ENCODE measurements at regions not wholly inside any gene's neighbourhood (a gene's known extent, or its start where the extent isn't known, plus 50 kb on each side); places are given as distances from the start of the nearest gene placed in this dataset.
"Not testable (repeated sequence)": the region's sequence is repeated elsewhere in the genome, so short reads cannot be mapped to it uniquely, and the experiment has no call there.

DNA sequence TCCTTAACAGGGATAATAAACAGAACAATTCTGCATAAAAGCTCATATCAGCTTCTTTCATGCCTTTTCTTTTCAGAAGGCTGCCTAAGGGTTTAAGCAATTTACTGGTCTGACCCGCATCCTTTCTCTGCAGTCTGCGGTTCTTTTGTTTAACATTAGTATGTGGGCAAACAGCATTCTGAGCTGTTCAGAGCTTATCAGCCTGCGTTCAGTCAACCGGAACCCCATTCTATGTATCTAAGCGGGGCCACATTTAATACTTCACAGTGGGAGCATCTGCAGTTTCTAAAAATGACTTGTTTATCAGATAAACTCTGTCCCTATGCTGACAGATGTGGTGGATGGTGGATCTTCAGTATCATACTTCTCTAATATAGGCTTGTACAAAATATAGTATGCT, 758.9 kb upstream of the MMS22L start:
- DNase-seq: peak; percentile 43

DNA sequence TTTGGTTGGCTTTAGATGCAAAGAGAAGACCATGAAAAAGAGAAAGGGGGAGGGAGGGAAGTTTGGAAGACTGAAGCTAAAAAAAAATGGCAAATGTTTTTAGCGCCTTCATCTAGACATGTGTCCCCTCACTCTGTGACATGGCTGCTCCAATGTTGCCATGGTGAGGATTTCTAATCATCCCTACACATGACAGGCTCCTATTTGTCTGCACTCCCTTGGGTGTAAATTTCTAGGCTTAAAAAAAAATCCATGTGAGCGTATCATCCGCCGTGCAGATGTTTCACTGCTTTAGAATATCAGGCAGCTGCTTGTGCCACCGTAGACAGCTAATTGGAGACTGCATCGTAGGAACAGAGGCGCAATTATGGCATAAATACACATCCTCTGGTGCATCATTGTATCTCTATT, 761.1 kb upstream of the MMS22L start:
- peak; percentile 76 for DNase-seq

DNA sequence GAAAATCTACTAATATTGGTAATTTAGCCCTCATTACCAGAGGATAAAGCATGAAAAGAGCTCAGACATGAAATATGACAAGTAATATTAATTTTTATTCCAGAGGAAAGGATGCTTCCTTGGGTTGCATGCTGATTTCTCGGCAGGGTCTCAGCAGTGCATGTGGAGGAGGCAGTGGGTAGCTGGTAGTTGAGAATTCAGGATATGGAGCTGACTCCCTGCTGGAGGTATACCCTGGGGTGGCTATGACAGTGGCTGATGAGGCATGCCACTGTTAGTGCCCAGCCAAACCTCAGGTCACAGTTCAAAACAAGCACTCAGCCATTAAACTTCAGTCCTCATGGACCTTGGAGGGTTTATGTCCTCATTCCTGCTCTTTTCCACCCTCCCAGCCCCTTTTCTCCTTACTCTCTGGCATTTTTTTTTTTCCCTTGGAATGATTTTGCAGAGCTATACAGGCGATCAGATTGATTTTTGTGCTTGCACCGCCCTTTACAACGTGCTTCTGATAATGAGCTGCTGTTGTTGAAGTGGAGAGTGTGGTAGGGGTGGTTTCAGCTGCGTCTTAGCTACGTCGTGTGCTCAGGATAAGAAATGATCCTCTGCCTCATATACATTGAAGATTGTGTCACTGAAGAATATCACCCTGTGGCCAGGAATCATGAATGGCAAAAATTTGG, 761.9 kb upstream of the MMS22L start:
- DNase-seq: no peak

DNA sequence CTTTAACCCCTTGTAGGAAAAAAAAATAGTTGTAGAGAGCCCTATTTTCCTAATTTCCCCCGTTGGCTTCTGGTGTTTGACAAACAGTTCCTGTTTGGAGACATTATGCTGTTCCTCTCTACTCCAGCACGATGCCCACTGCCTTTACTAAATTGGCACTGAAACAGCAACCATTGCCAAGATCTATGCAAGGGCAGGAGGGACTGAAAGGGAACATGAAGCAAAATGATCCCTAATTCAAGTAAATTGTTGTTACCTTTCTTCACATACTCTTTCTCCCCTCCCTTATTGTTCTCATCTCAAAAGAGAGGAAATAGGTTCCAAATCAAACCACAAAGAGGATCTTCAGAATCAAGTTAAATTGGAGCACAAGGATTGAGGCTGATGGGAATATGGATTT, 764.1 kb upstream of the MMS22L start:
- DNase-seq: no peak

DNA sequence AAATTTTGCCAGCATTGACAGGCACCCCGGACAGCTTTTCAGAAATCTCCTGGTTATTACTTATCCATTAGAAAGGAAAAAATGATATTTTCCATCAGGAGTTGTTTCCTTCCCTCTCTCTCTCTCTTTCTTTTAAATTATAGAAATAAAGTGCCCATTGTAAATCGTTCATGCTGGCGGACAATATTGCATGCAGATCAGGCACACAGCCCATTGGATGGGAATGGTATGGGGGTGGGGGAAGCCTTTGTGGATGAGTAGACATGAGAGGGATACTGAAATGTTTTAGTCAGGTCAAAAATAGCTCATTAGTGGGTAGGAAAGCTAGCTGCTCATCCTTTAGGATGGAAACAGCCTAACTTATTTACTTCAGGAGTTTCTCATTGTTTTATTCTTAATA, 764.9 kb upstream of the MMS22L start:
- DNase-seq: no peak

DNA sequence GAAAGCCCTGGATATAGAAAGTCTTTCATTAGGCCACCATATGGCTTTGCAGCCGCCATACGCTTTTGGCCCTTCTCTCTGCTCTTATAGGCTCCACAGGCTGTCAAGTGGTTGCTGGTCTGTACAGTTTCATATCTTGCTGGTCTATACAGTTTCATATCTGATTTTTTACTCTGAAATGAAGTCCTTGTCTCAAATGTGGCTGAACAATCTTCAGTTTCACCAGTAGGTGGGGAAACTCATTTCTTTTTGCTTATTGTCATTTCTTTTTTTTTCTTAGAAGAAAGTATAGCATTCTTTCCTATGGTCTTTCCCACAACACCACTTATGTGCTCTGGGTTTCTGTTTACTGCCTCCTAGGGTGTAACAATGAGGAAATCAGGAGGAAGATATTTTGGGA, 771.4 kb upstream of the MMS22L start:
- no peak for DNase-seq

DNA sequence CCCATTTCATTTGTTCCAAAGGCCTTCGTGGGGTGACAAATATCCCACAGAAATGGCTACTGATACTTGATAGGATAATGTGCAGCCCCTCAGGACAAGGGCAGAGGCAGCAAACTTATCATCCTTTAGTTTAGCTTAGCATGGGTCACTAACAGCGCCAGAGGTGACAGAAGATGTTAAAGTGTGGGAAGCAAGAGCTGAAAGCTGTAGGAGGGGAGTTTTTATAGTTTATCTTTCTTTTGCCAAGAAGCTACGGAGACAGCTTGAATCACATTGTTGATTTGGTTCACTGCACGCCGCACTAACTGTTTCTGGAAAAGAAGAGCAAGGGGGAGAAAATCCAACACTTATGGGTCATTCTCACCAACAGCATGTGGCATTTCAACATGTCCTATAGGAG, 773.9 kb upstream of the MMS22L start:
- DNase-seq: no peak

DNA sequence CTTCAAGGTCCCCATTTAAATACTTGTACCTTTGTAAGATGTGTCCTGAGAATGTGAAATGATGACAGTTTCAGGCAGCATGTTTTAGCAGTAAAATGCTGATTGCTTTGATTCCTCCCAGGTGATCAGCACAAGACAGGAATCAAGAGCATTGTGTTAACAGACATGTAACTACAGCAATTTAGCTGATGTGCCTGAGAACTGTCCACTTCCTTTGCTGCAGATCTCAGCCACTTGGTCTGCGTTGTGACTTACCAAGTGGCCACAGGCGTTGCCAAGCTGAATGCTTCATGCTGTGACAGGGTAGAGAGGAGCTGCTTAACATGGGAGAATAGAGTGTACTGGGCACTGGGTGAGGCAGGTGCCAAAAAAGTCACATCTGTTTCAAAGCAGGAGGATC, 767.0 kb upstream of the POU3F2 start:
- no peak for DNase-seq

DNA sequence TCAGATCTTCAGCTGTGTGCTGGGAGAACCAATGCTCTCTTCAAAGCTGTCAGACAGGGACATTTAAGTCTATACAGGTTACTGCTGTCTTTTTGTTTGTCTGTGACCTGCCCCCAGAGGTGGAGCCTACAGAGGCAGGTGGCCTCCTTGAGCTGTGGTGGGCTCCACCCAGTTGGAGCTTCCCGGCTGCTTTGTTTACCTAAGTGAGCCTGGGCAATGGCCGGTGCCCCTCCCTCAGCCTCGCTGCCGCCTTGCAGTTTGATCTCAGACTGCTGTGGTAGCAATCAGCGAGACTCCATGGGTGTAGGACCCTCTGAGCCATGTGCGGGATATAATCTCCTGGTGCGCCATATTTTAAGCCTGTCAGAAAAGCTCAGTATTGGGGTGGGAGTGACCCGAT, 745.8 kb upstream of the POU3F2 start:
- DNase-seq: not testable (repeated sequence)

DNA sequence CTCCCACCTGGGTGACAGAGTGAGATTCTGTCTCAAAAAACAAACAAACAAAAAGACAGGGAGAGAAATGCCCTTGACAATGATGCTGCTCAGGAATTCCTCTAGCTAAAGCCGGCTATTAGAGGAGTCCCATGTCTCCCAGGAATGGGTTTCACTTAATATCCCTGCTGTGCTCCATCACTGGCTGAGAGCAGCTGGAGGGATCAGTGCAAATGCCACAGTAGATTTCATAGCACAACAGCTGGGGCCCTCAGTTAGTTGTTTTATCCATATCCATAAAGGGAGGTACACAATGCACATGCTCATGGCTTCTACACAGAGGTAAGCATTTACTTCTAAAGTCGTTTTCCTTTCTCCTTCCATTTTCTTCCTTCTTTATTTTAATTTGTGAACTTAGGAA, 742.0 kb upstream of the POU3F2 start:
- no peak for DNase-seq

DNA sequence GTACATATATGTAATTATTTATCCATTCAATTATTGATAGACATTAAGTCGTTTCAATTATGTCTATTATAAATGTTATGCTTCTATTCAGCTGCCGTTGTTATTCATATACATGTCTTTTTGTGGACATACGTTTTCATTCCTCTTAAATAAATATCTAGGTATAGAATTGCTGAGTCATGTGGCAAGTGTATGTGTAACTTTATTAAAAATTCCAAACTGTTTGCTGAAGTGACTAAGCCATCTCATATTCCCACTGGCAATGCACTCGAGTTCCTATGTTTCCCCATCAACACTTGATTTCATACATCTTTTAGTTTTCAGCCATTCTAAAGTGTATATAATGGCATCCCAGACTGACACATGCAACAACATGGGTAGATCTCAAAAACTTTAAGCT, 739.7 kb upstream of the POU3F2 start:
- no peak for DNase-seq

DNA sequence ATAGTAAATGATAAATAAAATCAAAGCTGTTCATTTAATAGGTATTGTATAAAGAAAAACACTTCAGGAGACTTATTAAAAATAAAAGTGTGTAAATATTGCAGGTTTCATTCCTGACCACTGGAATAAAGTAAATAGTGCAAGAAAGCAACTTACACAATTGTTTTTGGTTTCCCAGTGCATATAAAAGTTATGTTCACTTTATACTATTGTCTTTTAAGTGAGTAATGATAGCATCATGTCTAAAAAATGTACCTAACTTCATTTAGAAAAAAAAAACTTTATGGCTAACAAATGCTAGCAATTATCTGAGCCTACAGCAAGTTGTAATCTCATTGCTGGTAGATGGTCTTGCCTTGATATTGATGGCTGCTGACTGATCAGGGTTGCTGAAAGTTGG, 726.6 kb upstream of the POU3F2 start:
- DNase-seq: no peak

DNA sequence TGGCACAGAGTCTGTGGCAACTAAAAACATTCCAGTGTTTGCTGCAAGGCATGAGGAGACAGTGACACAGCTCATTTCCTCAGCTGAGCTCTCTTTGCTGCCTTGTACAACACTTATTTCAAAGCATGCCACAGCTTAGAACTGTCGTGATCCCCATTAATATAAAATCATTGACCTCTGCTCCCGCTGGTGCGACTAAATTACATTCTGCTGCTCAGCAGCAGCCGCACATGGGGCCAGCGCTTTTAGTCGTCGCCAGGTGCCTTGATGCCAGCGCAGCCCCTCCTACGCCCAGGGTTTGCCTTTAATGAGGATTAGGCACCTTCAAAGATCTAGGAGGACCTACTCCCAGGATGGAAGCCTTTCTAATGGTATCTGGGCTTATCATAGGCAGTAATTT, 717.9 kb upstream of the POU3F2 start:
- DNase-seq: no peak

DNA sequence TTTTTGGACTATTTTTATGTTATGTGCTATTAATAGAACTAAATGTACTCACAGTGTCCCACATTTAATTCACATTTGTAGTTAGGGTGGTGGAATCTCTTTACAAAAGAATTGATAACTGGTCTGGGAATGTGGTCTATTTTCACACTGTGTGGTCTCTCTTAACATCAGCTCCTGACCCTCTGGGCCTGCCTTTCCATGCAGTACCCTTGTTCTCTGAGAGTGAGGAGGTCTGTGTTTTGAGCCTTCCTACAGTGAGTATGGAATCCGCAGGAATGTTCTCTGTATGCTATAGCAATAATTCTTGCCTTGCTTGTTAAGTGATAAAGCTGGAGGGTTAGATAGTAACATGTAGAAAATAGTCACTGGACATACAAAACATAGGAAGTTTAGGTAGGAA, 717.3 kb upstream of the POU3F2 start:
- DNase-seq: no peak

DNA sequence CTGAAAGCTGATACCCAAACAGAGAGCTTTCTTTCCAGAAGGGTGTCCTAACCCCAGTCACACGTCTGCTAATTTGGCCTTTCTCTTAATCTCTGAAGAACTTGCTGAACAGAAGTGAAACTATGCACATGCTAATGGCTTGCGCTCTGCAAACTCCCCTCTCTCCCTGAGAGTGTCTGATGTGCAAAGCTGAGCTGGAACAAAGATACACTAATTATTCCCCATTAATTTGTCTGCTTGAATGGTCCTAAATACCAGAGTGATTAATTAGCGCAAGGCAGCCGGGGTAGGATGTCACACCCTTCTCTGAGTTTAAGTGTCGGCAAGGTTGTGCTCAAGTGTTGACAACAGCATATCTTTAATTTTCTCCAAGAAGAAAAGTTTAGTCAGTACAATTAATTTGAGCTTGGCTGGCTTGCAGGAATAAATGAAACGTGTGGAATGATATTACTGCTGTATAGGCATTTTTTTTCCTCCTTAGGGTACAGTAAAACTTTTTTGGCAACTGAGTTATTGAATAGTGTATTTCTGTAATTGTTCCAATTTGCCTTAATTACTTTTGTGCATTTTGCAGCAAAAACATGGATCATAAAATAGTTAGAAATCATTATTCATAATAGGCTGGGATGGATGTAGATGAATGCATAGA, 715.9 kb upstream of the POU3F2 start:
- no peak for DNase-seq

DNA sequence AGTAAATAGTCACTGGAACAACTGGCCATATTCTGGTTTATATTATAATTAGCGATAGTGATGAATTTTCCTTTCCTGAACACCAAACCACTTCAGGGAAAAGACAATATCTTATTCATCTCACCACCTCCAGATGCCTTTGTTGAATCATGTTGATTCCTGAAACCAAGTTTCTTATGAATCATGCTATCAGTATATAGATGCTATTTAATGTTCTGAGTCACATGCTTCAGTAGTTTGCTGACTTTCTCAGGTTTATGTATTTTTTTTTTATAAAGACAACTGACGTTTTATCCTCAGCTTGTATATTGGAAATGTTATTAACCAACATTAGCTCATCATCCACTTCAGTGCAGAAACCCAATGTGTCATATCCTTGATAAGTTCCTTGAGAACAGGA, 710.2 kb upstream of the POU3F2 start:
- no peak for DNase-seq

DNA sequence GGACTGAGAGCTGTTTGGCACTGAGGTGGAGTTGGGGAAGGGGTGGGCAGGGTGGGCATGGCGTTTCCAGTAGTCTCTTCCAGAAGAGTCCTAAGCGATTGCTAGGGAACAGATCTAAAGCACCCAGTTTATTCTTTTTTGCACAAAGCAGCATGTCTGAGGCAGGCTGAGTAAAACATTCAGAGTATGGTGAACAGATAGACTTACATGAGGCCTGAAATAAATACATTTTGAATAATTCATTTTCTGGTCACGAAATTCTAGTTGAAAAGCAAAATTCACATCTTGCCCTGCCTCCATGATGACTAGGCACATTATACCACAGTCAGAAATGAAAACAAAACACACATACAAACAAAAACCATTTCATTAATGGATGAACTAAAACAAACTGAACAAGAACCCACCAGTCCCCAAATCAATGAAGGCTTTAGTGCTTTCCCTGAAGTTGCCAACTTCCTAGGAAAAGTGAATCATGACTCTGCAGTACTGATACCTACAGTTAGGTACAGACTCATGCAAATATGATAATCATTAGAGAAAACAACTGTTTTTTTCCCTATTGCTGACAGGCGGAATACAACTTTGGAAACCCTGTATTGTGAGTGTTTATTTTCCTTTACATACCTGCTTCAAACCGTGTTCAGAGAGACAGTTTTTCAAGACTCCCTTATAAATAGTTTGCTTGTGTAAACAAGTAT, 702.9 kb upstream of the POU3F2 start:
- DNase-seq: no peak

DNA sequence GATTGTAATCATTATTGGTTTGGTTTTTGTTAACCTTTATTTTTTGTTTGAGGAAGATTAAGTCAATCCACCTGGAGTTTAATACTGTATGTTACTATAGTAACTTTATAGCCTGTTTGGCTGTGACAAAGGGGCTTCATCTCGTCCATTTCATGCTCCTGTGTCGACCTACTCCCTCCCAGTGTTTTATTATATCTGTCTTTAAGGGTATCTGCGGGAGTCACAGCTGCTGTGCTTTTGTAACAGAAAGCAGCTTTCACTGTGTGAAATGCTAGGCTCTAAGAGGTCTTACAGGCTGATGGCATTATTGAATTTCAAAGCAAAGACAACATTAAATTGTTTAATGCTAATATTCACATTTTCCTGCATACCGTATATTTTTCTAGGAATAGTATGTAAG, 698.0 kb upstream of the POU3F2 start:
- DNase-seq: no peak

DNA sequence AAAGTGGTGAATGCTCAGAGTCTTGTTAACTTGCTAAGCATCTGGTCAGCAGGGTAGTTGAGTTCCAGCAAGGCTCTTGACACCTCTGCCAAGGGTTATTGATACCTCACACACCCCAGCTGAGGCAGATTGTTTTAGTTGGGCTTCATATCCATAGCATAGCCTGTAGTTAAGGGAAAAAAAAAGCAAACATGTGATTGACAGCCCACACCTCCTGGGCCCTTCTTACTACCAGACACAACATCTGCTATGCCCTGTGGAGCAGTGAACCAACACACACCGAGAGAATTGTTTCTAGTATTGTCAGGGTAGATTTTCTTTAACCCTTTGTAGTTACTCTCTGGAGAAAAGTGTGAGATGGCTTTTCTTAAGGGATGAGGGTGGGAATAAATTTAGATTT, 697.0 kb upstream of the POU3F2 start:
- DNase-seq: no peak

DNA sequence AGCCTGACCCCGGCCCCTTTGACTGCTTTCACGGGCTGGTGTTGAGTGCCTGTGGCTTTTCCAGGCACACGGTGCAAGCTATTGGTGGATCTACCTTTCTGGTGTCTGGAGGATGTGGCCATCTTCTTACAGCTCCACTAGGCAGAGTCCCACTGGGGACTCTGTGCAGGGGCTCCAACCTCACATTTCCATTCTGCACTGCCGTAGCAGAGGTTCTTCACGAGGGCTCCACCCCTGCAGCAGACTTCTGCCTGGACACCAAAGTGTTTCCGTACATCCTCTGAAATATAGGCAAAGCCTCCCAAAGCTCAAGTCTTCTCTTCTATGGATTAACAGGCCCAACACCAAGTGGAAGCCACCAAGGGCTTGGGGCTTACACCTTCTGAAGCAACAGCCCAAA, 691.5 kb upstream of the POU3F2 start:
- no peak for DNase-seq

DNA sequence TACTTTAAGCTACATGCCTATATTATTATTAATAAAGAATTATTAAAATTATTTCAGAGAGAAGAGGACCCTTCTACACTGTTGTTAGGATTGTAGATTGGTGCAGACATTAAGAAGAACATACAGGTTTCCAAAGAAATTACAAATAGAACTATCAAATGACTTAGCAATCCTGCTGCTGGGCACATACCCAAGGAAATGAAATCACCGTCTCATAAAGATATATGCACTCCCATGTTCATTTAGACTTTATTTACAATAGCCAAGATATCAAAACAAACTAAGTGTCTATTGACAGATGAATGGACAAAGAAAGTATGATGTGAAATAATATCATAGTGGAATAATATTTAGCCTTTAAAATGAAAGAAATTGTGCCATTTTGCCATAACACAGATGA, 687.7 kb upstream of the POU3F2 start:
- no peak for DNase-seq

DNA sequence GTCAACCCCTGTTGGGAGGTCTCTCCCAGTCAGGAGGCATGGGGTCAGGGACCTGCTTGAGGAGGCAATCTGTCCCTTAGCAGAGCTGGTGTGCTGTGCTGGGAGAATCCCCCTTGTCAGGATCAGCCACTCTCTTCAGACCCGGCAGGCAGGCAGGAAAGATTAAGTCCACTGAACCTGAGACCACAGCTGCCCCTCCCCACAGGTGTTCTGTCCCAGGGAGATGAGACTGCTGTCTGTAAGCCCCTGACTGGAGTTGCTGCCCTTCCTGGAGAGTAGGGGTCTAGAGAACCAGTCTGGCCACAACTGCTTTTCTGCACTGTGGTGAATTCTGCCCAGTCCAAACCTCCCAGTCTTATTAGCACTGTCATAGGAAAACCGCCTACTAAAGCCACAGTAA, 677.8 kb upstream of the POU3F2 start:
- DNase-seq: no peak

DNA sequence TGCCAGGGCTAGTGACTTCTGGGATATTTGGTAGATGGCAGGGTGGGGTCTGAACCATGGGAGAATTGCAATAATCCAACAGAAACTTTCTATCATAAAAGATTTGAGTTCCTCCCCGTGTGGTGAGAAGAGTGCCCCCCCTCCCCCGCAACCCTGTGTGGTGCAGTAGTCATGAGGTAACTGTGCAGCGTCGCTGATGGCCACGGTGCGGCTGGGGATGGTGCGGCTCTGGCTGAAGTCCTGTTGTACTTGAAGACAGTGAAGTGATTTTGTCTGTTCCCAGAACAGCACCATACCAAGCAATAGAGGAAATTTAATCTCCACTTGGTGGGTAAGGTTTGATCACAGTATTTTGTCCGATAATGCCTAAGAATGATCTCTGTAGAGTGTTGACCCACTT, 654.8 kb upstream of the POU3F2 start:
- DNase-seq: no peak

DNA sequence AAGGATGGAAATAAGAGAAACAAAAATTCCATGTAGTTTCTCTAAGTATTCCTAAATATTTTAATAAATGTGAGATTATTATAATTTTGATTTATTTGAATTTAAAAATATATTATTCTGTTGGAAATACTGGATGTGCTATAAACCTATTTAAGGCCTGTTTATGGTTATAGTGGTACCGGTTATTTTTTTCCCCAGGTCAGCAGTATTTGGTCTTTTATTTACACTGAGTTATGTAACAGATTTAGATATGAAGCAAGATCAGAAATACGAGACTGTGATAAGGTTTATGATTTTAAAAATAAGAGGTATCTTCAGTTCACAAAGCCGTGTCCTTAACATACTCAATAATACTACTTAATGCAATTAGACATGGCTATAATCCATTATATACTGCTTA, 634.3 kb upstream of the POU3F2 start:
- no peak for DNase-seq

Data from NCI-H1105 (cell line).